Lung (tissue), 11 donors: ENCODE measurements at regions not wholly inside any gene's neighbourhood (a gene's known extent, or its start where the extent isn't known, plus 50 kb on each side); places are given as distances from the start of the nearest gene placed in this dataset.

Source experiments
- ATAC-seq: fragments of 200-7000 bp; cut with Tn5 transposase; one replicate; pipeline ENCODE4 v1.9.1; 2020; ENCODE audit warnings: moderate number of reproducible peaks; ENCODE audit not compliant: insufficient read depth, low FRiP score
- DNase-seq, 3 donors: peaks; one replicate each; pipeline ENCODE4 v3.0.0-alpha.2; 2013 to 2017
- H3K27ac ChIP-seq, 2 donors: one replicate each; pipeline ENCODE4 v1.5.1; 2013; ENCODE audit warnings: mild to moderate bottlenecking in 2 of 2, moderate library complexity in 2 of 2, control low read depth in 1 of 2, inconsistent platforms in 1 of 2, low read depth in 1 of 2, low read length in 1 of 2
- H3K27me3 ChIP-seq, 3 donors: one replicate each; pipeline ENCODE4 v1.5.1; 2013; ENCODE audit warnings: low read length in 2 of 3; ENCODE audit not compliant: control insufficient read depth in 3 of 3, insufficient read depth in 3 of 3
- H3K36me3 ChIP-seq, 4 donors: one replicate each; pipeline ENCODE4 v1.5.1; 2013; ENCODE audit warnings: low read length in 4 of 4, mild to moderate bottlenecking in 1 of 4, moderate library complexity in 1 of 4; ENCODE audit not compliant: control insufficient read depth in 4 of 4, insufficient read depth in 4 of 4
- H3K4me1 ChIP-seq, 5 donors: one replicate each; pipeline ENCODE4 v1.5.1; 2013; ENCODE audit warnings: low read length in 5 of 5, mild to moderate bottlenecking in 2 of 5, moderate library complexity in 1 of 5; ENCODE audit not compliant: control insufficient read depth in 5 of 5, insufficient read depth in 5 of 5
- H3K4me3 ChIP-seq: one replicate; pipeline ENCODE4 v1.5.1; 2013; ENCODE audit warnings: mild to moderate bottlenecking, control low read depth, moderate library complexity
- H3K9ac ChIP-seq, 2 donors: one replicate each; pipeline ENCODE4 v1.5.1; 2013; ENCODE audit warnings: low read length in 2 of 2, control low read depth in 1 of 2; ENCODE audit not compliant: insufficient read depth in 1 of 2
- H3K9me3 ChIP-seq, 4 donors: one replicate each; pipeline ENCODE4 v1.5.1; 2013; ENCODE audit warnings: low read length in 3 of 4, mild to moderate bottlenecking in 1 of 4, moderate library complexity in 1 of 4; ENCODE audit not compliant: control insufficient read depth in 4 of 4, insufficient read depth in 3 of 4
- WGBS, 2 donors: extraction: QIAGEN DNeasy Blood & Tissue Kit; methylation state at CpG; one replicate each; pipeline ENCODE4 v1.1.7; 2013; 5-methylcytosine and 5-hydroxymethylcytosine counted together
- TF ChIP-seq, protein P1 (sequence below): IDR thresholded peaks from 2 replicates; pipeline ENCODE4 v1.5.1; 2012; ENCODE audit warnings: mild to moderate bottlenecking; ENCODE audit errors: control extremely low read depth, extremely low read depth
- donor health status: control.
- donor health status: control.
- donor health status: Bipolar disorder and iron deficiency.
- donor health status: healthy.
- donor health status: DM: yes; HTN: yes; CAD: no.

DNA sequence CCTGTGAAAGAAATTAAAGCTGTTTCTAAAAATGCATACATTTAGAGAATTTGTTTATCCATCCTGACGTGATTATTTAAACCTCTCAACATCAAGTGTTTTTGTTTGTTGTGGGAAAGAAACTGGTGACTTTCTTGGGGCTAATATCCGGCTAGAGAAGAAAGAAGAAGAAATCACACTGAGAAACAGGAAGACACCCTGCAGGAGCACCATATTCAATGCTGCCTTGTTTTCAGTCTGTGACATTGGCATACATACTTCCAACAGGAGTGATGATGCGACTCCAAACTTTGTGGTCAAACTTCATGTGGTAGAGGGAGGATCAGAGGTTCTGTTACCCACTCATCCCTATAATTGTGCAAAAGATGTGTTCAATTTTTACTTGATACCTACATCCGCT is 997.6 kb upstream of the CITED2 start:
- DNase-seq (no peak), ATAC-seq (no peak)
- 76 to 88% methylated on average over 4 of the region's 4 CpGs for WGBS, 2 donors
- no peaks in the 10 kb centered on the region for H3K9me3 ChIP-seq
- H3K9ac ChIP-seq = no peak overlapping the region
- peaks cover 0 to 4% (median 0%) of the 10 kb centered on the region in 5 donors for H3K4me1 ChIP-seq
- no peaks in the 10 kb centered on the region for H3K27me3 ChIP-seq
- no peak overlapping the region for H3K4me3 ChIP-seq
- H3K27ac ChIP-seq = no peak overlapping the region
- H3K36me3 ChIP-seq = no peaks in the 10 kb centered on the region
- TF ChIP-seq, protein P1, sequence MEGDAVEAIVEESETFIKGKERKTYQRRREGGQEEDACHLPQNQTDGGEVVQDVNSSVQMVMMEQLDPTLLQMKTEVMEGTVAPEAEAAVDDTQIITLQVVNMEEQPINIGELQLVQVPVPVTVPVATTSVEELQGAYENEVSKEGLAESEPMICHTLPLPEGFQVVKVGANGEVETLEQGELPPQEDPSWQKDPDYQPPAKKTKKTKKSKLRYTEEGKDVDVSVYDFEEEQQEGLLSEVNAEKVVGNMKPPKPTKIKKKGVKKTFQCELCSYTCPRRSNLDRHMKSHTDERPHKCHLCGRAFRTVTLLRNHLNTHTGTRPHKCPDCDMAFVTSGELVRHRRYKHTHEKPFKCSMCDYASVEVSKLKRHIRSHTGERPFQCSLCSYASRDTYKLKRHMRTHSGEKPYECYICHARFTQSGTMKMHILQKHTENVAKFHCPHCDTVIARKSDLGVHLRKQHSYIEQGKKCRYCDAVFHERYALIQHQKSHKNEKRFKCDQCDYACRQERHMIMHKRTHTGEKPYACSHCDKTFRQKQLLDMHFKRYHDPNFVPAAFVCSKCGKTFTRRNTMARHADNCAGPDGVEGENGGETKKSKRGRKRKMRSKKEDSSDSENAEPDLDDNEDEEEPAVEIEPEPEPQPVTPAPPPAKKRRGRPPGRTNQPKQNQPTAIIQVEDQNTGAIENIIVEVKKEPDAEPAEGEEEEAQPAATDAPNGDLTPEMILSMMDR = no peak

DNA sequence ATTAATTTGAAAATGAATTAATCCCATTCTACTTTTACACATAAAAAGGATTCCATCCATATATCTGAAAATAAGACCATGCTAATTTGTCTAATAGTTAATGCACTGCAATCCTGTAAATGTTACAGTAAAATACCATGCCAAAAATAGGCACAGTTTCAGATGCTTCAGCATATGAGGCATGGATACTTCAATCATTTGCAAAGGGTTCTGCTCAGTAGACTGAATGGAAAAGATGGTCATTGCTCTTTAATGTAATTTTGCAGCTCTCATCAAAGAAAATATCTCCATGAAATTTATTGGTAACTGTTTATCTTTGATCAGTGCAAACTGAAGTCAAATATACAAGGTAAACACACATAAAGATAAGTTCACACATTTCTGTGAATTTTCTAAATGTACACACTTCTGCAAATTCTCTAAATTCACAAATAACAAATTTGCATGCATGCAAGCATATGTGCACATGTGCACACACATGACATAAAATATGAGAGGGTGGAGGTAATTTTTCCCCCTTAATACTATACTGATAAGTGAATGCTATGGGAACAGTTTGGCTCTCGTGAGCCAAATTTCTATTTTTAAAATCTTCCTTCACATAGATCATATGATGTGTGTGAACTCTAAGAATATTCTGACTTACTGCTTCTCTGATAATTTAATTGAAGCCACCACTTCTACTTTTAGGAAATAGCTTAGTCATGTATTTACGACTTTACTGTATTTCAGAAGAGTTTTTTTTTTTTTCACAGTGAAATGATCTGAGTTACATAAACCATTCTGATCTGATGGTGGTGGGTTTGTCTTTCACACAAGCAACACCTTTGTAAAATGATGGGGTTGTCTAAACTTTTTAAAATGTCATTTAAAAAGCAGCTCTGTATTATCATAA is 996.8 kb upstream of the CITED2 start:
- H3K4me3 ChIP-seq = no peak overlapping the region
- H3K36me3 ChIP-seq = no peaks in the 10 kb centered on the region
- 25 to 49% methylated on average over 2 of the region's 2 CpGs for WGBS, 2 donors
- DNase-seq (no peak), ATAC-seq (no peak)
- TF ChIP-seq, protein P1 = no peak
- no peaks in the 10 kb centered on the region for H3K9me3 ChIP-seq
- H3K27me3 ChIP-seq = no peaks in the 10 kb centered on the region
- no peak overlapping the region for H3K9ac ChIP-seq
- peaks cover 0 to 4% (median 0%) of the 10 kb centered on the region in 5 donors for H3K4me1 ChIP-seq
- H3K27ac ChIP-seq = no peak overlapping the region

DNA sequence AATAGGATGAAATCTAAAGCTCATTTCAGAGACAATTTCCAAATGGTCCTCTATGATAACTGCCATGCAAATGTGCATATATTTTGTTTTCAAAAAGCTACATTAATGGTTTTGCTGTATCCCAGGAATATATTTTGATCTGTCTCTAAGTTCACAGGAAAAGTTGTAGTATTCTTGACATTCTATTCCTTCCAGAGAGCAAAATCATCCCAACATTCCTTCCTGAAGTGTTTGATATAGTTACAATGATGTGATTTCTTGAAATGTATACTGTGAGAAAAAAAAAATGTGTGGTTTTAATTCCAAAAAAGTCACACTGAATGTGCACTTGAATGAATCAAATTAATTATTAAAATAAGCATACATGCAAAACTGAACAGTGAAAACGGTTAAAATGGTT is 996.0 kb upstream of the CITED2 start:
- ATAC-seq (no peak), DNase-seq (no peak)
- H3K36me3 ChIP-seq = no peaks in the 10 kb centered on the region
- no peaks in the 10 kb centered on the region for H3K27me3 ChIP-seq
- H3K27ac ChIP-seq = no peak overlapping the region
- peaks cover 0 to 4% (median 0%) of the 10 kb centered on the region in 5 donors for H3K4me1 ChIP-seq
- WGBS, 2 donors = 86 to 88% methylated on average over 1 of the region's 1 CpG
- H3K9me3 ChIP-seq = no peaks in the 10 kb centered on the region
- H3K9ac ChIP-seq = no peak overlapping the region
- TF ChIP-seq, protein P1 = no peak
- no peak overlapping the region for H3K4me3 ChIP-seq
